Activated naive CD4-positive, alpha-beta T cell treated with anti-CD3 and anti-CD28 coated beads, Interleukin-2, amount 10 ng/mL, durations not matched to agents 7 days and 5 days (primary cell): ENCODE measurements at regions not wholly inside any gene's neighbourhood (a gene's known extent, or its start where the extent isn't known, plus 50 kb on each side); places are given as distances from the start of the nearest gene placed in this dataset.

ENCODE experiments used
- CTCF ChIA-PET: fragments of 350-600 bp; sonication (Branson Sonifier 250); formaldehyde crosslinking; loops from one replicate; lab custom pipeline; 2021; ENCODE audit warnings: antibody characterized with exemption; lab: Charles Lee
- DNase-seq: peaks from one replicate; pipeline ENCODE4 v3.0.0-alpha.2; 2020
- H3K27ac Mint-ChIP-seq: one replicate; pipeline ENCODE4 v1.8.0; 2021; ENCODE audit warnings: mild to moderate bottlenecking, moderate library complexity, mixed read lengths
- H3K27me3 Mint-ChIP-seq: one replicate; pipeline ENCODE4 v1.8.0; 2021; ENCODE audit warnings: mild to moderate bottlenecking, mixed read lengths
- H3K36me3 Mint-ChIP-seq: one replicate; pipeline ENCODE4 v1.8.0; 2021; ENCODE audit warnings: mixed read lengths
- H3K4me1 Mint-ChIP-seq: one replicate; pipeline ENCODE4 v1.8.0; 2021; ENCODE audit warnings: mixed read lengths
- H3K4me3 Mint-ChIP-seq: one replicate; pipeline ENCODE4 v1.8.0; 2021; ENCODE audit warnings: mild to moderate bottlenecking, moderate library complexity, mixed read lengths
- H3K9me3 Mint-ChIP-seq: one replicate; pipeline ENCODE4 v1.8.0; 2021; ENCODE audit warnings: mixed read lengths

DNA sequence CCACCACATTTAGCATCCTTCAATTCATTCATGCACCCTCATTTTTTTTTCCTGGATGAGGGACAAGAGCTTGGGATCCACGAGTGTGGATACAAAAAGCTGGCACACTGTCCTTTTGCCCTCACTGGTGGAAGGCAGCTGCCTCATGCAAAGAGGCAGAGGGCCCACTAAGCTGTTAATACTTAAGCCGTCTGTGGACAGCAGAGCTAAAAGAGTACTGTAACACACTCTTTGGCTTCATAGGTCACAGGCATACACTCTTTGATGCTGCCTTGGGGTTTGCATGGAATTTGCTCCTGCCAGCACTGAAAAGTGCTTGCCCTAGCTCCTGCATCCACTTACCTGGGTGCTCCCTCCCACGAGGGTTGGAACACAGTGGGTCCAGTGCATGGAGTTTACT is 978.4 kb upstream of the SPRY2 start:
- no peaks in the 10 kb centered on the region for H3K36me3 Mint-ChIP-seq

DNA sequence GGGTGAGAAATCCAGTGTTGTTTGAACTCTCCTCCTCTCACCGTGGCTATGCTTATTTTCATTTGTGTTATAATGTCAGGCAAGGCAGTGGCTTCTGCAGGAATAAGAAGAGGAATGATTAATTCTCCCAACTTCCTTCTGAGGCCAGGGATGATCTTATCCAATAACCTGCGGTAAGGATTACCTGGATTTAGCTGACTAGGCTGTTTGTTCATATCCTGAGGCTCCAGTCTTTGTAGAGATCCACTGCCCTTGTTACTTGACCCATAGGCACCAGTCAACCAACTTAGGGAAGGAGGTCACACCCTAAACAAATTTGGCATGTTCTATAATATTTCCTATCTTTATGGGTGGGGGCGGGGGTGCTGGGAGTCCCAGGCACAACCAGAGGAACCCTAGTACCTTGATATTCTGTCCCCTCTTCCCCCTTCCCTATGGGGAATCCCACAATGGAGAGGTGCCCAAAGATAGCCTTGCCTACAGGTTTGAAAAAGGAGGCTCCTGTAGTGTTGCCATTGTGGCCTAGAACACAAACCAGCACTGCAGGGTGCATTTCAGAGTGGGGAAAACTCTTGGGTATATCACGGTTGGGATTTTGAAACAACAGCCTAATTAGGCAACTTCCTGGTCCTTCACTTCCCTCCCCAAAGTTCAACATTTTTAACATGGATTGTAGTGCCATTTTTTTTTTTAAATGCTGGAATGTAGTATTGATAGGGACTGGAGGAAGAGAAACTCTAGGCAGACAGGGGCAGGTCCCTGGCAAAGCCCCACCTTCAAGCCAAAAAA is 977.5 kb upstream of the SPRY2 start:
- H3K9me3 Mint-ChIP-seq: peaks cover 1% of the 10 kb centered on the region
- no peaks in the 10 kb centered on the region for H3K27me3 Mint-ChIP-seq
- no peak overlapping the region for H3K27ac Mint-ChIP-seq
- no peak for DNase-seq
- no peaks in the 10 kb centered on the region for H3K4me1 Mint-ChIP-seq
- H3K36me3 Mint-ChIP-seq: no peaks in the 10 kb centered on the region
- H3K4me3 Mint-ChIP-seq: no peak overlapping the region
- CTCF ChIA-PET: no interaction called here

More for the DNA sequence above, 978.4 kb upstream of the SPRY2 start:
- Mint-ChIP-seq H3K27ac (no peak overlapping the region), H3K4me3 (no peak overlapping the region), H3K9me3 (peaks cover 1% of the 10 kb centered on the region), H3K27me3 (no peaks in the 10 kb centered on the region), H3K4me1 (no peaks in the 10 kb centered on the region)
- DNase-seq: no peak
- CTCF ChIA-PET: no interaction called here

DNA sequence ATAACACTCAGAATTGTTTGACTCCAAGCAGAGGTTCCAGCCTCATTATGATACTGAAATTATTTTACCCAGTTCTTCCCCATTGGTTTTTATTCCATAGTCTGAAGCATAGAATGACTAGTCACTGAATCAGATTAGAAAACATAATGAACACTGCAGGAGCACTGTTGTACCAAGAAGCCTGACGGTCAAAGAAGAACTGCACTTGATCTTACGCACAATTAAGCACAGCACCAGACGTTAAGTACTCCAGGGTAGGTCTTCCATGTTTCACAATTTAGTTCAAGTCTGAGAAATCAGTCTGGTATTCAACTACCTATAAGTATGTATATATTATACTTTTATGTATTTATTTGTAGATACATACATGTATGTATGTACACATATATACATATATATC is 973.5 kb upstream of the SPRY2 start:
- H3K27ac Mint-ChIP-seq: no peak overlapping the region
- H3K27me3 Mint-ChIP-seq: no peaks in the 10 kb centered on the region
- H3K9me3 Mint-ChIP-seq: peaks cover 3% of the 10 kb centered on the region
- H3K36me3 Mint-ChIP-seq: no peaks in the 10 kb centered on the region
- no peak overlapping the region for H3K4me3 Mint-ChIP-seq
- CTCF ChIA-PET: no interaction called here
- no peaks in the 10 kb centered on the region for H3K4me1 Mint-ChIP-seq
- DNase-seq: no peak

DNA sequence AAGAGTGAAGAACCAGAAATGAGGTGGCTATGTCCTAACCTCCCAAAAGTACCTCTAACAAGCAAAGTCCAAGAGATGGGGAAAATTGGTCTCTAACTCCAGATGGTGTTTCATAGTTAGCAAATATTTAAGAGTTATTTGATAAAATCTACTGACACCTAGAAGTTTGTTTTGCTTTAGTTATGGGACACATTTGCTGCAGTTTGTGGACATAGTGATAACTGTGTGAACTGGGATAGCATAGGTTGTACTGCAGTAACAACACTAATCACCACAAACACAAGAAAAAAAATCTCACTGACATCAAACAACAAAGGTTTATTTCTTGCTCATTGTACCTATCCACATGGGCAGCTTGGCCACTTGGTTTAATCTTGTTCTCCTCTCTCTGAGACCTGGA is 965.0 kb upstream of the SPRY2 start:
- no peak for DNase-seq
- H3K27ac Mint-ChIP-seq: no peak overlapping the region
- CTCF ChIA-PET: no interaction called here
- H3K4me3 Mint-ChIP-seq: no peak overlapping the region
- H3K9me3 Mint-ChIP-seq: peaks cover 2% of the 10 kb centered on the region
- no peaks in the 10 kb centered on the region for H3K4me1 Mint-ChIP-seq
- no peaks in the 10 kb centered on the region for H3K27me3 Mint-ChIP-seq
- no peaks in the 10 kb centered on the region for H3K36me3 Mint-ChIP-seq

DNA sequence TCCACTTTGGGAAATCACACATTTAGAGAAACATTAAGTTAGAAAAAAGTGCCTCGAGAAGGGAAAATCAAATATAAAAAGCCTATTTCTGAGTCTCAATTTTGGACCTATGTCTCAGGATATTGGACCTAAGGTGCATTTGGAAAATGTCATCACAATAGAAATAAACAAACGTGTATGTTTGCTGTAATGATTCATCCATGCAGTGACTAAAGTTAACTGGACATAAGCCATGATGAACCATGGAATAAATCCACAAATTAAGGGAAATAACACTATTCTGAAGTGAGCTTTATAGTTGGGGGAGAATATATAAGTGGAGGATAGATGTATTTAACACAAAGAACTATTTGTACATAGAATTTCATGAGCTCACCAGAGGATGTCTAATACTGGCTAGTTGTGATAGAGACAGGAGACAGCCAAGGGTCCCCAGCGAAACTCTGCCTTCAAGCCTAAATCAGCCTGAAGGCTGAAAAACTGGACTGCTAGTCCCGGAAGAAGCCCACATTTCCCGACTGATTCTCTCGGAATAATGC is 963.3 kb upstream of the SPRY2 start:
- peaks cover 2% of the 10 kb centered on the region for H3K9me3 Mint-ChIP-seq
- no peaks in the 10 kb centered on the region for H3K4me1 Mint-ChIP-seq
- DNase-seq: no peak
- CTCF ChIA-PET: no interaction called here
- no peaks in the 10 kb centered on the region for H3K27me3 Mint-ChIP-seq
- no peak overlapping the region for H3K27ac Mint-ChIP-seq
- no peak overlapping the region for H3K4me3 Mint-ChIP-seq
- no peaks in the 10 kb centered on the region for H3K36me3 Mint-ChIP-seq

DNA sequence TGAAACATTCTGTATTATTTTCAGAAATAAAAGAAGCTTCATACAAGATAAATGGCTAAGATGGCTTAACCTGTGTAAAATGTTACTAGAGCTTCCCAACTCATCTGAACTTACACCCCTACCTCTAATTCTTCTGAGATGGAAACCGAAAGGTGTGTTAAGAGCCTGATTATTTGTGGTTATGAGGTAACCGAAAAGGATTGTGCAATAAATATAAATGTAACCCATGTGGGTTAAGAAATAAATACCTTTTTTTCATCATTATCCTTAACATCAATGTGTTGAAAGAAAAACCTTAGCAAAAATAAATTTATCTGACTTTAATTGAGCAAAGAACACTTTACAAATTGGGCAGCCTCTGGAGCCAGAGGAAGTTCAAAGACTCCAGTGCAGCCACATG is 961.8 kb upstream of the SPRY2 start:
- Mint-ChIP-seq H3K36me3 (no peaks in the 10 kb centered on the region), H3K4me1 (no peaks in the 10 kb centered on the region), H3K4me3 (no peak overlapping the region), H3K27ac (no peak overlapping the region), H3K27me3 (no peaks in the 10 kb centered on the region), H3K9me3 (peaks cover 2% of the 10 kb centered on the region)
- no peak for DNase-seq
- CTCF ChIA-PET: no interaction called here

DNA sequence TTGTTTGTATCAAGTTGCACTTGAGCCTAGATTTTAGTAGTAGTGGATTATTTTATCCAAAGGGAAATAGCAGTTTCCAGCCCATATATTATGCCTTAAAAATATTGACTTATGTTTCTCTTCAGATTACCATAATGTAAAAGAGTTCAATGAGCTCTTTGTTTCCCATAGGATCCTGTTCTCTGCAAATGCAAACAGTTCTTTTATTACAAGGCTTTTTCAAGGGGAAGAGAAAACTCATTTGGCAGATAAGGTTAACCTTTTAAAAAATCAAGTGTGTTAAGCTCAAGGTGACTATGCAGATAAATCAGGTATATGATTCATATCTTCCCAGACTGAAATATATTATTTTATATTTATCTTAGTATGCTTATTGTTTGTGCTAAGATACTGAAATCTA is 961.2 kb upstream of the SPRY2 start:
- Mint-ChIP-seq H3K4me1 (no peaks in the 10 kb centered on the region), H3K27ac (no peak overlapping the region), H3K27me3 (no peaks in the 10 kb centered on the region), H3K4me3 (no peak overlapping the region), H3K9me3 (peaks cover 2% of the 10 kb centered on the region), H3K36me3 (no peaks in the 10 kb centered on the region)
- CTCF ChIA-PET: no interaction called here
- DNase-seq: no peak

DNA sequence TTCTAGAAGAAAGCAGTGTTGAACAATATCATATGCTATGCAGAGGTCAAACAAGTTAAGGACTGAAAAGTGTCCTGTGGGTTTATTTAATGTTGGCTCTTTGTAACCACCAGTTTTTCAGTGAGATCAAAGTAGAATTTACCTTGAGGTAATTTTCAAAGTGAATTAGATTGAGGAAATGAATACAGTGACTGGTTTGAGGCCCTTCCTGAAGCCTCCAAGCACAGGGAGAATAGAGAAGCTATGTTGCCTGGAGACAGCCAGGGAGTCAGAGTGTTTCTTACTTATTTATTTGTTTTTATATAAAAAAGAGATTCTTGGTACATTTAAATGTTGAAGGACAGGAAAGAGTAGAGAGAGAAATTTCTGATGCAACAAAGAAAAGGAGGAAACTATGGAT is 954.3 kb upstream of the SPRY2 start:
- H3K36me3 Mint-ChIP-seq: no peaks in the 10 kb centered on the region
- CTCF ChIA-PET: no interaction called here

DNA sequence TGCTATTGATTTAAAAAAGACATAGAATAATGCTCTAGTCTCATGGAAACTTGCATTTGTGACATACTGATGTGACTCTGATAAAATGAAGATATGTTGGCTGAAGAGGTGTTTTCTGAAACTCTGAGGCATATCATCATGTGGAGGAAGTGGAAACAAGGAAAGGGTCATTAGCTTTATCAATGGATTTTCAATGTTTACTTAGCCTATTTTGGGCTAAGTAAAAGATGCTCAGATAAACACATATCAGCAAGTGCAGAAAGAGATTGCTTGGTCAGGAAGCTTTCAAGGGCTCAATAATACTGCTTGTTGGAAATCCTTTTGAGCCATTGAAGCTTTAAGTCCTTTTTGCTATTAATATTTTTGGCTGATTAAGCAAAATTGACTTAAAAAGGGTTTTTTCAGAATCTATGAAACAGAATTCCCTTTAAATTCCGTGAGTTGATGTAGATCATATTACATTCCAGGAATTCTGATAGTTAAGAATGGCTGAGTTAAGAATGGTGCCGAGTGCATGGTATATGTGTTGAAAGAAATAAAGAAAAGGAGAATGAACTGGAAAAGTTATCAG is 952.8 kb upstream of the SPRY2 start:
- no peak for DNase-seq
- Mint-ChIP-seq H3K27me3 (no peaks in the 10 kb centered on the region), H3K27ac (no peak overlapping the region), H3K4me3 (no peak overlapping the region), H3K4me1 (no peaks in the 10 kb centered on the region), H3K36me3 (no peaks in the 10 kb centered on the region), H3K9me3 (peaks cover 2% of the 10 kb centered on the region)
- CTCF ChIA-PET: no interaction called here

More for the DNA sequence above, 954.3 kb upstream of the SPRY2 start:
- Mint-ChIP-seq H3K4me1 (no peaks in the 10 kb centered on the region), H3K27me3 (no peaks in the 10 kb centered on the region), H3K27ac (no peak overlapping the region), H3K4me3 (no peak overlapping the region), H3K9me3 (peaks cover 2% of the 10 kb centered on the region)
- DNase-seq: no peak

DNA sequence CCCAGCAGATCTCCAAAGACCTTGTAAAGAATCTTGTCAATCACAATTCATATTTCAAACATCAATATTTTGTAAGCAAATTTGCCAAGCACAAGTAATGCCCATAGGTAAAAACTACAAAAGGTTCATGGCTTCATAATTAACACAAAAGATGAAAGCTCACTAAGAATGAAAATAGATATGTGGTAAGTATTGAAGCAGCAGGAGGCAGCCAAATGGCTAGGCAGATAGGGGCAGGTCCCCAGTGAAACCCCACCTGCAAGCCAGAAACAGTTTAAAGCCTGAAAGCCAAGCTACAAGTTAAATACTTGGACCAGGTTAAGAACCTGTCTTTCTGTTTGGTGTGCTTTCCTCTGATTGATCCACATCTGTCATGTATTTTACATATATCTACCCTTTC is 942.6 kb upstream of the SPRY2 start:
- no peak overlapping the region for H3K4me3 Mint-ChIP-seq
- no peak overlapping the region for H3K27ac Mint-ChIP-seq
- H3K4me1 Mint-ChIP-seq: no peaks in the 10 kb centered on the region
- peaks cover 8% of the 10 kb centered on the region for H3K9me3 Mint-ChIP-seq
- H3K27me3 Mint-ChIP-seq: no peaks in the 10 kb centered on the region
- CTCF ChIA-PET: no interaction called here
- no peaks in the 10 kb centered on the region for H3K36me3 Mint-ChIP-seq
- no peak for DNase-seq

DNA sequence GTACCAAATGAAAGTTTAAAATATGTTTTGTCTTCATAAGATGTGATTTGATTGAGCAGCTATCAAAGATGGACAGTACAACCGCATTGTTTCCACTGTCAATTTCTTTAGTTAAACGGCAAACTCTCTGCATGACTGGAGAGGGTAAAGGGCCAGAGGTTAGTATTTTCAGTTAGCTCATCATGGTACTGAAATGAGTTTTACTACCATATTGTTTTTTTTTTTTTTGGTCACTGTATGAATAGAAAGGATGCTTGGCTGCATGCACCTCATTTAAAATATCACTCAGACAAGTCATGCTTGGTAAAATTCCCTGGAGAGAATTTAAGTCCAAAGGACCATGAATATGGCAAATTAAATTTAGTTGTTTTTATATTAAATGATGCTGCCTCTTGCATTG is 942.1 kb upstream of the SPRY2 start:
- Mint-ChIP-seq H3K4me3 (no peak overlapping the region), H3K27me3 (no peaks in the 10 kb centered on the region), H3K4me1 (no peaks in the 10 kb centered on the region), H3K36me3 (no peaks in the 10 kb centered on the region), H3K9me3 (peaks cover 8% of the 10 kb centered on the region), H3K27ac (no peak overlapping the region)
- CTCF ChIA-PET: no interaction called here
- no peak for DNase-seq

DNA sequence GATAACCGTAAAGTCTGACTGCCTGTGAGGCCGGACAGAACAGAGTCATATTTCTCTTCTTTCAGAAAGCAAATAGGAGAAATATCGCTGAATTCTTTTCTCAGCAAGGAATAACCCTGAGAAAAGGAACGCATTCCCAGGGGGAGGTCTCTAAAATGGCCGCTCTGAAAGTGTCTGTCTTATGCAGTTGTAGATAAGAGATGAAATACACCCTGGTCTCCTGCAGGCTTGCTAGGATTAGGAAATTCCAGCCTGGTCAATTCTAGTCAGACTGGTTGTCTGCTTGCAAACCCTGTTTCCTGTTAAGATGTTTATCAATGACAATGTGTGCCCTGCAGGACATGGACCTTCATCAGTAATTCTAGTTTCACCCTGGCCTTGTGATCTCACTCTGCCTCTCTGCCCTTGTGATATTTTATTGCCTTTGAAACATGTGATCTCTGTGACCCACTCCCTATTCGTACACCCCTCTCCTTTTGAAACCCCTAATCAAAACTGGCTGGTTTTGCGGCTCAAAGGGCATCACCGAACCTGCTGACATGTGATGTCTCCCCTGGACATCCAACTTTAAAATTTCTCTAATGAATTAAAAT is 934.8 kb upstream of the SPRY2 start:
- no peak overlapping the region for H3K4me3 Mint-ChIP-seq
- no peaks in the 10 kb centered on the region for H3K4me1 Mint-ChIP-seq
- no peak for DNase-seq
- H3K9me3 Mint-ChIP-seq: peaks cover 19% of the 10 kb centered on the region
- no peaks in the 10 kb centered on the region for H3K27me3 Mint-ChIP-seq
- CTCF ChIA-PET: no interaction called here
- no peak overlapping the region for H3K27ac Mint-ChIP-seq
- H3K36me3 Mint-ChIP-seq: no peaks in the 10 kb centered on the region

DNA sequence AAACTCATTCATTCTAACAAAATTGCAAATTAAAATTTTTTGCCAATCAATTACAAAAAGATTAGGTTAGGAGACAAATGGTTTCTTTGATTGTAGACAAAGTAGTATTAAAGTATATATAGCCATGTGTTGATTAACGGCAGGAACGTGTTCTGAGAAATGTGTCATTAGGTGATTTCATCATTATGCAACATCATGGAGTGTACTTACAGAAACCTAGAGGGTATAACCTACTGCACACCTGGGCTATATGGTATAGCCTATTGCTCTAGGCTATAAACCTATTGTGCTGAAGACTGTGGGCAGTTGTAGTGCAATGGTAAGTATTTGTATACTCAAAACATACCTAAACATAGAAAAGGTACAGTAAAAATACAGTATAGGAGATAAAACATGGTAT is 906.8 kb upstream of the SPRY2 start:
- CTCF ChIA-PET: no interaction called here
- H3K36me3 Mint-ChIP-seq: no peaks in the 10 kb centered on the region

DNA sequence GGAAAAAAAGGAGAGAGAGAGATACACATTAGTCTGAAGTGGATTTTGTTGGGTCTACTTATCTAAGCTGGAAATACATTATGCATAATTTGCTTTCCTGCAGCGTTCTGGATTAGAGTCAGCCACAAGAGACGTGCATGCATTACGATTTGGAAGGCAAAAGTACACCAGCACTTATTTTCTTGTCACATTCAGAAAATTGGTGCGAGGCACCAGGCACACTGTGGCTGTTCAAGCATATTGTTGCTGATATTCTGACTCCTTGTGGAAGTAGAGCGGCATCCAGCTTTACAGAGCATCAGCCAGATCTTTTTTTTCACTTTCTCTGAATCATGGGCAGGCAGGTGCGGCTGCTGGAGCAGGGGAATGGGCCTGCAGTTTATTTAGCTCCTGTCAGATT is 905.6 kb upstream of the SPRY2 start:
- Mint-ChIP-seq H3K27ac (no peak overlapping the region), H3K9me3 (no peaks in the 10 kb centered on the region), H3K36me3 (no peaks in the 10 kb centered on the region), H3K4me3 (no peak overlapping the region), H3K27me3 (no peaks in the 10 kb centered on the region), H3K4me1 (no peaks in the 10 kb centered on the region)
- CTCF ChIA-PET: no interaction called here
- DNase-seq: no peak

More for the DNA sequence above, 906.8 kb upstream of the SPRY2 start:
- Mint-ChIP-seq H3K4me3 (no peak overlapping the region), H3K9me3 (no peaks in the 10 kb centered on the region), H3K27me3 (no peaks in the 10 kb centered on the region), H3K27ac (no peak overlapping the region), H3K4me1 (no peaks in the 10 kb centered on the region)
- DNase-seq: no peak

DNA sequence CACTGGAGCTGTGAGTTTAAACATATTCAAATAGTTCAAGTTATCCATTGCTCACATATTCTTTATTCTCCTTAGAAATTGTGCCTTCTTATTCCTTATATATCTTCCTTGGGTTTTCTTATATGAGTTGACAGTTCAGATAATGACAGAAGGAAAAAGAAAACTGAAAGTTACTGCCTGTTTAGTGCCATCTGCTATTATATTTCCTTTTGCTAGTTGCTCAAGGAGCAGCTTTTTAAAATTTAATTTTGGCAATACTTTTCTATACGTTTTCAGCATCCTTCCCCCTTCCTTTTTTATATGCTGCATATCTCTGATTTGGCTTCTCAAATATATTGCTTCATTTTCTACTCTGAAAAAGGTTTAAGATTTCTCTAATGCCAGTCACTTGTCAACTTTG is 903.1 kb upstream of the SPRY2 start:
- H3K27ac Mint-ChIP-seq: no peak overlapping the region
- no peaks in the 10 kb centered on the region for H3K36me3 Mint-ChIP-seq
- no peak for DNase-seq
- CTCF ChIA-PET: no interaction called here
- no peak overlapping the region for H3K4me3 Mint-ChIP-seq
- no peaks in the 10 kb centered on the region for H3K27me3 Mint-ChIP-seq
- H3K9me3 Mint-ChIP-seq: no peaks in the 10 kb centered on the region
- no peaks in the 10 kb centered on the region for H3K4me1 Mint-ChIP-seq
